ENCODE measurements at regions not wholly inside any gene's neighbourhood (a gene's known extent, or its start where the extent isn't known, plus 50 kb on each side); places are given as distances from the start of the nearest gene placed in this dataset.

- Histone ChIP-seq H3K9me3 (no peaks in the 10 kb centered on the region), H3K4me1 (no peaks in the 10 kb centered on the region), H3K27me3 (no peaks in the 10 kb centered on the region), H3K4me3 (ENCODE audit: low read depth, low read length) (no peak overlapping the region), H3K36me3 (no peaks in the 10 kb centered on the region)
- no peak for DNase-seq
- no peak for TF ChIP-seq CTCF (IDR thresholded peaks at IDR 0.05; ENCODE audit: low read depth, low read length)
Observed at GRCh38 chr6:76644231-76644630, 571.8 kb upstream of the IMPG1 start.

- Histone ChIP-seq H3K27me3 (no peaks in the 10 kb centered on the region), H3K9me3 (no peaks in the 10 kb centered on the region), H3K4me1 (no peaks in the 10 kb centered on the region), H3K4me3 (ENCODE audit: low read depth, low read length) (no peak overlapping the region), H3K36me3 (no peaks in the 10 kb centered on the region)
- TF ChIP-seq CTCF (IDR thresholded peaks at IDR 0.05; ENCODE audit: low read depth, low read length) = no peak
- DNase-seq = no peak
Observed at GRCh38 chr6:76639941-76640340, 567.5 kb upstream of the IMPG1 start.

- no peaks in the 10 kb centered on the region for H3K4me1 ChIP-seq
- no peak overlapping the region for H3K4me3 ChIP-seq (ENCODE audit: low read depth, low read length)
- no peaks in the 10 kb centered on the region for H3K36me3 ChIP-seq
- DNase-seq = no peak
- no peaks in the 10 kb centered on the region for H3K9me3 ChIP-seq
- TF ChIP-seq CTCF (IDR thresholded peaks at IDR 0.05; ENCODE audit: low read depth, low read length) = no peak
- no peaks in the 10 kb centered on the region for H3K27me3 ChIP-seq
Observed at GRCh38 chr6:76634695-76635094, 562.2 kb upstream of the IMPG1 start.

GRCh38 chr6:76633259-76633658 is 560.8 kb upstream of the IMPG1 start:
- TF ChIP-seq CTCF (IDR thresholded peaks at IDR 0.05; ENCODE audit: low read depth, low read length) = 0 out of 2 replicates have a peak, but pooled peaks have one; percentile 12
- Histone ChIP-seq H3K36me3 (no peaks in the 10 kb centered on the region), H3K4me3 (ENCODE audit: low read depth, low read length) (no peak overlapping the region), H3K9me3 (no peaks in the 10 kb centered on the region), H3K27me3 (no peaks in the 10 kb centered on the region), H3K4me1 (no peaks in the 10 kb centered on the region)
- no peak for DNase-seq

GRCh38 chr6:76631622-76632021 is 559.2 kb upstream of the IMPG1 start:
- H3K4me1 ChIP-seq = no peaks in the 10 kb centered on the region
- no peaks in the 10 kb centered on the region for H3K9me3 ChIP-seq
- no peaks in the 10 kb centered on the region for H3K27me3 ChIP-seq
- H3K4me3 ChIP-seq (ENCODE audit: low read depth, low read length) = no peak overlapping the region
- DNase-seq = no peak
- no peak for TF ChIP-seq CTCF (IDR thresholded peaks at IDR 0.05; ENCODE audit: low read depth, low read length)
- H3K36me3 ChIP-seq = no peaks in the 10 kb centered on the region

- no peak for TF ChIP-seq CTCF (IDR thresholded peaks at IDR 0.05; ENCODE audit: low read depth, low read length)
- DNase-seq = no peak
- Histone ChIP-seq H3K4me3 (ENCODE audit: low read depth, low read length) (no peak overlapping the region), H3K4me1 (no peaks in the 10 kb centered on the region), H3K9me3 (no peaks in the 10 kb centered on the region; the same call in 1 of the 2 replicates), H3K27me3 (no peaks in the 10 kb centered on the region), H3K36me3 (no peaks in the 10 kb centered on the region)
Observed at GRCh38 chr6:76615395-76615794, 542.9 kb upstream of the IMPG1 start.

All from BE2C (cell line).